CD4-positive, alpha-beta T cell treated with Interleukin-17A for 1 hour (primary cell): ENCODE measurements at regions not wholly inside any gene's neighbourhood (a gene's known extent, or its start where the extent isn't known, plus 50 kb on each side); places are given as distances from the start of the nearest gene placed in this dataset.
"Not testable (repeated sequence)": the region's sequence is repeated elsewhere in the genome, so short reads cannot be mapped to it uniquely, and the experiment has no call there.

Experiments
- DNase-seq: peaks from one replicate; pipeline ENCODE4 v3.0.0-alpha.2; 2020

DNA sequence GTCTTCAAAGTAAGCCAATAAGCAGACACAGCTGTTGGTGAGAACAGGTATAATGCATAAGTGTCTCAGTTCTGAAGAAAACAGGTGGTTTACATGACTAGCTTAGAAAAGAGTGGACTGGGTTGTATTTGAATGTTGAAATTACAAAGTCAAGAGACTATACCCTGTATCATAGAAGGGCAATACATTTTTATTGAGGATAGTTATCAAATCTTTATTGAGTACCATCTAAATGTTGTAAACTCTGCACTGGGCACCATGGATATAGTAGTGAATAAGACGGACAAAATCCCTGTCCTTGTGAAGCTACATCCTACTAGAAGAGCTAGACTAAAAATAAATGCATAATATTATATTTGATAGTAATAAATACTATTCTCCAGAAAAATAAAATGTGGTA lies 88.5 kb upstream of the CDC42EP3 start:
- not testable (repeated sequence) for DNase-seq

DNA sequence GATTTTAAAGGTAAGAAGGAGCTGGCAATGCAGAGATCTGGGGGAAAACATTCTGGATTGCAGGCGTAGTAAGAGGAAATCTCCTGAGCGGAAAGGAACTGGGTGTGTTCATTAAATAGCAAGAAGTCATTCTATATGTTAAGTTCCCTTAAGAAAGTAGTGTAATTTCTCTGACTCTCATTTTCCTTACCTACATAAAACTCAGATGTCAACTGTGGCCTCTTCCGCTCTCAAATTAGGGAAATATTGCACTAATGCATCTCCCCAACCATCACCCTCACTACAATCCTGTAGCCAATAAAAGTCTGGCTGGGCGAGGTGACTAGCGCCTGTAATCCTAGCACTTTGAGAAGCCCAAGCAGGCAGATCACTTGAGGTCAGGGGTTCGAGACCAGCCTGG lies 89.0 kb upstream of the CDC42EP3 start:
- no peak for DNase-seq

DNA sequence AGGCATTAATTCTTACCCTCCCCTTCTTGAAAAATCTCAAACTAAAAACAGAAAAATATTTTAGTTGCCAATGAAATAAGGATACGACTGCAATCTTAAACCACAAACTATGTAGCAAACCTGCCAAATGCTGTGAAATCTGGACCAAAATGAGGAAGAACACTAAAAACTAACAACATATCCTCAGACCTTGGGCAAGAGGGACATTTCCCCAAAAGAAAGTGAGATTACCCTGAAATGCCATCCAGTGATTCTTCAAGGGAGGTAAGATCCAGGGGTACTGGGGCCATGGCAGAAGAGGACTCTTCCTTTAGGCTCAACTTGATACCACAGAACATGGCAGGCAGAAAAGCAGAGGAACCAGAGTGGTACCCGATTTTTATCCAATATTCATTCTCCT lies 90.8 kb upstream of the CDC42EP3 start:
- not testable (repeated sequence) for DNase-seq

DNA sequence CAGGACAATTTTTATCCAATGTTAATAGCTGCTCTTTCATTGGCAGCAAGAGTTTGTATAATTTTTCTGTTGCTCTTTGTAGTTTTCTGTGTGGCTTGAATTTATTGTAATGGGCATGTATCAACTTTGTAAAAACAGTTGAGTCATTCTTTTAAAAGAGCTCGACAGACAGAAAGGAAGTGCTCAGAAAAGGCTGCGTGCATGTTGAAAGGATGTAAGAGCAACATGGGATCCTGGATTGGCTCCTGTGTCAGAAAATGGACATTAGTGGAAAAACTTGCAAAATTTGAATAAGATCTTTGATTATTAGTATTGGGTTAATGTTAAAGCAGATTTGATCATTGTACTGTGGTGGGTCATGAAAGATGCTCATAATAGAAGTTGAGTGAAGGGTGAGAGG lies 93.3 kb upstream of the CDC42EP3 start:
- DNase-seq: no peak

DNA sequence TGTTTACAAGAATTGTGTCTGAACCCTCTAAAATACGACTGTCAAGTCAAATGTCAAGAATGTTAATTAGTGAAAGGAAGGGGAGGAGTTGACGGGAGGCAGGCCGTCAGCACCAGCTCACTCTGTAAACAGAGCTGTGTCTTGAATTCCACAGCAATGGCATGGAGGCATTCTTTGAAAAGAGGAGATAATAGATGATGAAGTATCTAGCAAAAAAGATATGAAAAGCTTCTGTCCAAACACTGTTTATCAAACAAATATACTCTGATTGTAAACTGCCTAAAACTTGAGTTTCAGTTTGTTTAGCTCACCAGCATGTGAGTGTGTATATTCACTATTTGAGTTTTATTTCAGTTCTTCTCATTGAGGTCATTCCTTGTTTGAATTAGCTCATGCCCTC lies 94.7 kb upstream of the CDC42EP3 start:
- no peak for DNase-seq

DNA sequence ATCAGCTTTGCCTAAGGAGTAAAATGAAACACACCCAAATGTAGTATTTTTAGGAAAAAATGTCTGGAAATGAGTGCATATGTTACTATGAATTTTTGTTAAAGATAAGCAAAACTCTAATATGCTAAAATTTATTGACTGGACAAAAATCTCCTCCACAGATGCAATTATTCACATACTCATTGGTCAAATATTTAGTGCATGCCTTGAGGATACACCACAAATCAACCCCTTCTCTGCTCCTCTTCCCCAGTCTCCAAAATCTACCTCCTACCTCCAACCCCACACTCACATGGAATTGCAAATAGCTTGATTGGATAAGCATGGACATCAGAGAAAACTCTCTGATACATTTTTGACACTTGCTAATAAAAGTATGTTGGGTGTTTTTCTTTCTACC lies 95.6 kb upstream of the CDC42EP3 start:
- DNase-seq: no peak

DNA sequence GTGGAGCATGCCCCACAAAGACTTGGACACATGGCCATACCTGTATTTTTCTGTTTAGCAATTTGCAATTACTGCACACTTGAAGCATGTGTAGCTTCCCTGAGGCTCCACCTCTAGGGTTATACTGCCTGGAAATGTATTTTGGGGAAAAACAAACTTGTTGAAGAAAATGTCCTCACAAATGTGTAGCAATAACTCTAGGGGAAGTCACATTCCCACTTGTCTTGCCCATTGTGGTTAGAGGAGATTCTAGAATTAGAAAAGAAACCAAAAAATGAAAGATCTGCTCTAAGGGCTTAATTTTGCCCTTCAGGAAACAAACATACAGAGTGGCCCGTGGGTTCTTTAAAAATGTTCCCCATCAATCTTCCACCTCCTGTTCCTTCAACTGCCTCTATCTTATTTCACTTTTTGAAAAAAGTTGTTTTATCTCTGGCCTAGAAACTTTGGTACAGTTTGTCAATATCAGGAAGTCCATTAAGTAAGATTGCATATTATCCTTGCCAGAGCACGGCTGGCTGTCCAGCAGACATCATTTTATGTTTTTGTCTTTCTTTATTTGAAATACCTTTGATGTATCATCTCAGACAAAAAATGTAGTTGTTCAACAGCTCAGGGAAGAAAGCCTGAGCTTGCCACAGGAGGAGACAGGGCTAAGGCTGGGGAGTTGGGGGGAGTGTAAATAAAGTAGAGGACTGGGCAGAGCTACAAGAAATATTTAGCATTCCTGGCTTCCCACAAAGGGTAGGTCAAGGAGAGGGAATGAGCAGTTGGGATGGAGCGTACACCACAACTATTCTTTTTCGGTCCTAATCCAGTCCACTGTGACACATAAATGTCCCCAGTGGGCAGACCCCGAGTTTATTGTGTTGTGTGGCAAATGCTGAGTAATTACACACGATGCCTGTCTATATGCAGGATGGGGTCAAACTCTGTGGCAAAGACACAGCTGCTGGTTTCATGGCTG lies 96.8 kb upstream of the CDC42EP3 start:
- no peak for DNase-seq

DNA sequence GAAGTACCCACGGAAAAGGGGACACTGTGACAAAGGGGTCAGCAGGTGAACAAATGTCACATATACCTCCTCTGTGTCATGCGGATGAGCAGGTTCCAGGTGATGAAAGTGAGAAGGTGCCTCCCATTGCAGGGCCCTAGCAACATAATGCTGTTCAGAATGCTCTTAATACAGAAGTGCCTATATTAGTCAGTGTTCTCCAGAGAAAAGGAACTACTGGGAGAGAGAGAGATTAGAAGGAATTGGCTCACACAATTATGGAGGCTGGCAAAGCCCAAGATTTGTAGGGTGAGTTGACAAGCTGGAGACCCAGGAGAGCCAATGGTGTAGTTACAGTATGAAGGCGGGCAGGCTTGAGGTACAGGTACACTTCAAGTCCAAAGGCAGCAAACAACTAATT lies 98.1 kb upstream of the CDC42EP3 start:
- no peak for DNase-seq

DNA sequence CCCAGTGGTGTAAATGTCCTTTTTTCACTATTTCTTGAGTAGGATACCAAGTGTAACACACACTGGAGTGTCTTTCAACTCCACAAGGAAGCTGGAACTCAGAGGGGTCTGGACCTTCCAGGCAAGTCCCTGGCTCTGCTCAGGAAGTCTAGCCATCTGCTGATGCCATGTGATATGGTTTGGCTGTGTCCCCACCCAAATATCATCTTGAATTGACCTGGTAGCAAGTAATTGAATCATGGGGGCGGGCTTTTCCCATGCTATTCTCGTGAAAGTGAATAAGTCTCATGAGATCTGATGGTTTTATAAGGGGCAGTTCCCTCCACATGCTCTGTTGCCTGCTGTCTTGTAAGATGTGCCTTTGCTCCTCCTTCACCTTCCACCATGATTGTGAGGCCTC lies 99.4 kb upstream of the CDC42EP3 start:
- DNase-seq: no peak

DNA sequence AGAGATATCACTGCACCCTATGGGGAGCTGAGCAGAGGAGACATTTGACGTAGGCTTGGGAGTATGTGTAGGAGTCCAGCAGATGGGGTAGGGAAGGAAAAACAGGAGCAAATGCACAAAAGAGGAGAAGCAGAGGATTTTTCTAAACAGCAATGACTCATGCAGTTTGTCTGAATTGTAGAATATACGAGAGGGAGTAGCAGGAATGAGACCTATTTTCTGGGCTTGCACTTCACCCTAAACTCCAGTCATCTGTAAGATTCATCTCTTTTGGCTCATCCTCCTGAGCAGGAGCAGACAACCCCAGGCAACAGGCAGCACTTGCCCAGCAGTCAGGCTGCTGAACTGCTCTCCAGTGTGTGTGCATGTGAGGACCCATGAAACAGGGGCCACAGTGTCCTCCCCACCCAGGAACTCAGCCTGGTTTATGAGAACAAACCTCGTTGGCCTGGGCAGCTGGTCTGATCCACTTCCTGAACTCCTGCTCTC lies 100.2 kb upstream of the CDC42EP3 start:
- DNase-seq: no peak

DNA sequence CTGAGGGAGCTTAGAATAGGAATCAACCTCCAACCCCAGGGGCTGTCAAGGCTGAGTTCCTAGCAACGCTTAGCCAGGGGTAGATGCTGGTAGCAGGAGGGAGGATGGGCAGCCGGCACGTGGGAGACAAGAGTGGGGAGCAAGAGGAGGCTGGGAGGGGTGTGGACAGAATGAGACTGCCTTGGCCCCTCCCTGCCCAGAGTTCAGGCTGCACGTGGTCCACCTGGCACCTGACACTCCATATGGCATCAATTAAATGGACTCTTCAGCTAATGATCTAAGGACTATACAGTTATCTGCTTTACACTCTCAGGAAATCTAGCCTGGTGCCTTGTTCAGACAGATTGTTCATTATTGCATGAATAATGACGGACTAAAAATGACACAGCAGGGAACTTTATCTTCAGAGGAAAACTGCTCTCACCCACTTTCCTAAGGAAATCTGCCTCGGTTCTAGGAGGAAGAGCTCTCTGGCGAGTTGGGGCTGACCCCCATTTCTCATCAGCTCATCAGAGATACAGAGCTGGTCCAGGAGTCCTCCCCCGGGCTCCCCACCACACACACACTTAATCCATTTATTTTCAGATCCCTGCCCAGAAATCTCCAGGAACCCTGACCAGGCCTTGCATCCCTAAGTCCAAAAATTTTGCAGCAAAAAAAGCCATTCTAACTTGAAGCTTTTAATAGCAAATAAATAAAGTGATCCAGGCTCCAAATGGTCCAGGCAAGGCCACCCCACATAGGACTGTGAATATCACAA lies 102.1 kb upstream of the CDC42EP3 start:
- DNase-seq: no peak

DNA sequence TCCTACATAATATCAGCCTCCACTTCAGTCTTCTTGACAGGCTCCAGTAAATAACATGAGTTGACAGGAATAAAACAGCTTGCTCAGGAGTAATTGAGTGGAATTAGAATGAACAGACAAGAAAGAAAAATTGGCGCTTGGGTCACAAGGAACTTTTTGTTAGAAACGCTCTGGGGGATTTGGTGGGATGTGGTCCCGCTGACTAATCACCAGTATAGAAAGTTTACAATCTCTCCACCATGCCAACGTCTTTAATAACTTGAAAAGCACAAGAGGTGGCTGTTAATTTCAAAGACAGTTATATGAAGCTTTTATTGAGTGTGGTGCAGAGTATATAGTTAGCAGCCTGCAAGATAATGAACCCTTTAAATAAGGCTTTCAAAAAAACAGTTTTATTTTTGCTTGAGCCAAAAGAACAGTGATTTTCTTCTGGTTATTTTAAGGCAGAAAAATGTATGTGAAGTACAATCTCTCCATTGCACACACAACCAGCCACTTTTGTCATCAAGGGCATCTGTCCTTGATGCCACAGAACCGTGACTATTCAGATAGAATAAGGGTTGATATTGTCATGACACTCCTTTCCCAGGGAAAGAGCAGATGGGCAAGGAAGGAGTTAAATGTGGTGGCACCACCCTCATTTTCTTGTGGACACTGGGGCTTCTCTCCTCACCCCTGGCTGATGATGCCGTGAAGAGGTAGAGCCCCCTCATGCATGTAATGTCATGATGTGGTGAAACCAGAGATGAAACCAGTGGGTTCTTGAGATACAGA lies 102.9 kb upstream of the CDC42EP3 start:
- not testable (repeated sequence) for DNase-seq

DNA sequence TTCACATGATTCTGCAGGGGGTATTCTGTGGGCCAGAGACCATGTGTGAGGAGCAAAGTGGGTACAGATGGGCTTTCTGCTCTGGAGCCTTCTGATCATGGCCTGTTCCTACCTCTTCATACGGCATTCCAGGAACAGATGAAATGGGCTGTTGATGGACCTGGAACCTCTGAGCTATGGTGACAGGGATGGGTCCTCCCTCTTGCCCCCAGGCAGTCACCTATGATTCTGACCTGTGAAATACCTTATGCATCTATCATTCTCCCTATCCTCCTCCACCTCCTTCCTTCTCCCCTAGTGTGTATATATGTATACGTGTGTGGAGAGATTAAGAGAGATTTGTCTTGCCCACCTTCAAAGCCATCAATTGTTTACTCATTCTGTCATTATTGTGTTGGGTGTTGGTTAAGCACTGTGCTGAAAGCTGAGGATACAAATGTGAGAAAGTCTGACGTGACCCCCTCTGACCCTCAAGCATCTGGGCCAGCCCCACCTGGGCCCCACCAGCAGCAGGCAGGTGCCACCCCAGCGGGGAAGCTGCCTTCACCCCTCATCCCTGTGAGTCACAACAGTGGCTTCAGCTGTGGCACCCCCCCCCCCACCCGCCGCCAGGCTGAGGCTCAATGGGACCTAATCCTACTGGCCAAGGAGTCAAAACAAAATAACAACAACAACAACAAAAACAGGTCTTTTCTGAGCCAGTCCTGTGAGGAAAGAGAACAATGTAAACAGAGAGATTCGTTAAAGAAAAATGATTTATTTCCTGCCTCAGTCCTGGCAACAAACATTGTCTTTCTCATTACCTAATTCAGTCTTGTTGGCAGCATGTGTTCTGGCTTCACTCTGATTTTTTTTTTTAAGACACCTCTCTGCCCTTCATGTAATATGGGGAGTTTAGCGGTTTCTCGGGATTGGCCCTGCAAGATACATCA lies 103.8 kb upstream of the CDC42EP3 start:
- no peak for DNase-seq

DNA sequence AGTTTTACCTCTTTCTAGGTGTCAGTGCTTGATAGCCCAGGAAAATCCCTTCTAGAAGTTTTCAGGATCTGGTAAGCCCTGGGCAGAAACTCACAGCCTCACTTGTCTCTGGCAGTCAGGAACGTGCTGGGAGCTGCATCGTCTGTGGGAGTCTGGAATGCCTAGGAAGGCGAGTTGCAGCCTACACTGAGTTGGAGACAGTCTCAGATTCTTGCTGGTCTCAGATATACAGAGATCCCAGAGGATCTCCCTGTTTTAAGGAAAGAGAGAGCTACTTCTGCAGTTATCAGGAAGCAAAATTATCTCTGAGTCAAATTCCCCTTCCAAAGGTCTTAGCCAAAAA lies 104.4 kb upstream of the CDC42EP3 start:
- no peak for DNase-seq

DNA sequence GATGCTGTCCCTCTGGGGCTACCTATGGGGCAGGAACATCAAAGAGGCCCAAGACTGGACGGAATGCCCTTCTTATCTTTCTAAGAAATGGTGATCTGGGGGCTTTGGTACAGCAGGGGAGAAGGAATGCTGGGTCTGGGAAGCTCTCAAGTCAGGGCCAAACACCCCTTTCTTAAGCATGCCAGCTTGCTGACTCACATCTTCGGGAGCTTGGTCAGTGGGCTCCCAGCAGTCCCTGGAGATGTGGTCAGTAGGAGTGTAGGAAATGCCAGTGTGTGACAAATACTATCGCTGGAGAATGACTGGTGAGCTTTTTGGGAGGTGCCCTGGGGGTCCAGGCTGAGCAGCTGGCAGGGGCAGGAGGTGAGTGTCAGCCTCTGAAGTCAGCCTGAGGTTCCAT lies 105.0 kb upstream of the CDC42EP3 start:
- no peak for DNase-seq

DNA sequence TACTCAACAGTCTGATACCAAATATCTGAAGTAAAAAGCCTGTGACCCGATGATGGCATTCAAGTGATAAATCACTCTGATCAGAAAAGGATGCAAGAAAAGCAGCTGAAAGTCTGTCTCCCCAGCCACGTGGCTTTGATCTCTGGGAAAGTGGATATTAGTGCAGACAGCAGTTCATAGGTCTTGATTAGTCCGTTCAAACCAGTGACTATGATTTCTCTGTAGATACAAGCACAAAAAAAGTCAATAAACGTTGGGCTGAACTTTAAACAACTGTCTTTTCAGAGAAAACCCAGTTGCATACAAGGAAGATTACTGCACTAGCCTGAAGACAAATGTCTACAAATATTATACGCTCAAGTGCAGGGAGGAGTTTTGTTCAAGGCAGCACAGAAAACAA lies 107.7 kb upstream of the CDC42EP3 start:
- DNase-seq: no peak

DNA sequence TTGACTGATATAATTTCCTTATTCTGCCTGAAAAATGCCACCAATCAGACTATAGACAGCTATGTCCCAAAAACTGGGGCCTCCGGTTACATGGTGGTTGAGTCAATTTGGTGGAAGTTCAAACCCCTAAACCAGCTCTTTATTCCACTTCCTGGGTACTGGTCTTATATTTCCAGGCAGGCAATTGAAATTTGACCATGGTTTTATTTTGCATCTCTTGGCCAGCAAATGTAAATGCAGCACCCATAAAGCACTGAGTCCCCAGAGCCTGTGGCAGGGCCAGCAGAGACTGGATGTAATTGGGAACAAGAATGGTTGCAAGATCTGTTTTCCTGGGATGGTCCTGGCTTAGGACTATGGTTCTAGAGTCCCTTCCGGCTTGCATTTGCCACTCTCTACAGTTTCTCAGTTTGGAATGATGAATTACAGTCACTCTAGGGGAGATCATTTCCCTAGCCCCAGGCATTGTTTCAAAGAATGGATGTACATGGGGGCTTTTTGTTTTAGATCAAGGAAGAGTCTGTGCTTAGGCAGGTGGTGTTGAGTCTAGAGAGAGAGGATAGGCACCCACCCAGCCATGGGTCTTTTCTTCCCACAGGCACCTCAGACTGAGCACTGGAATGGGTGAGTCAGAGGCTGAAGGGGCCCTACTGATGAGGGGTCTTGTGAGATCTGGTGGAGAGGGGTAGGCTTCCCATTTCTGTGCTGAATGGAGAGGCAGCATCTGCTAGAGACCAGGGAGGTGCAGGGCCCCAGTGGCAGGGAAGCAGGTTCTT lies 108.4 kb upstream of the CDC42EP3 start:
- DNase-seq: no peak

DNA sequence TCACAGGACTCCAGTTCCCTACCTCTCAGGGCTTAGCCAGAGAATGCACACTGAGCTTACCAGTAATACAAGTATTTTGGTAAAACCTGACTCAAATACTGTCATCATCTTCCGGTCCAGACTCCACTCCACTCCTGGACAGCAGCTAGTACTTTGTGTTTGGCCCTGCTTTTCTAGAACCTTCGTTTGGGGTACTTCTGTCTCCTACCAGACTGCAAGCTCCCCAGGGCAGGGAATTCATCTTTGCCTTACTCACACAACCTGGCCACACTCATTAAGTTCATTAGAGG lies 108.9 kb upstream of the CDC42EP3 start:
- no peak for DNase-seq

DNA sequence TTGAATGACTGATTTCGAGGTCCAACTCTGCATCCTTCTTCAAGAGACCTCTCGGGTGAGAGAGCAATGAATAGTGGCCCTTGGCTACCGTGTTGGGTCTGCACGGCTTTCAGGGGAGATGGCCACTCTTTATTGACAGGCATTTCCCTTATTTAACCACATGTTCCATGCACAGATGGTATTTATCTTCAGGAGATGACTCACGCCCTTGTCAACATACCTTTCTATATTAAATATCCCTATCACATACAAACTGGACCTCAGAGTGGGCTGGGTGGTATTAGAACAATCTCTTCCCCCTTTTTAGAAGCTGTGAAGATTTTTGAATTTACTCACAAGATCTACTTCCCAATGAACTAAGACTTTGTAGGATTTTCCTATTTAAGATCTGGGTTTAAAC lies 109.6 kb upstream of the CDC42EP3 start:
- DNase-seq: no peak

DNA sequence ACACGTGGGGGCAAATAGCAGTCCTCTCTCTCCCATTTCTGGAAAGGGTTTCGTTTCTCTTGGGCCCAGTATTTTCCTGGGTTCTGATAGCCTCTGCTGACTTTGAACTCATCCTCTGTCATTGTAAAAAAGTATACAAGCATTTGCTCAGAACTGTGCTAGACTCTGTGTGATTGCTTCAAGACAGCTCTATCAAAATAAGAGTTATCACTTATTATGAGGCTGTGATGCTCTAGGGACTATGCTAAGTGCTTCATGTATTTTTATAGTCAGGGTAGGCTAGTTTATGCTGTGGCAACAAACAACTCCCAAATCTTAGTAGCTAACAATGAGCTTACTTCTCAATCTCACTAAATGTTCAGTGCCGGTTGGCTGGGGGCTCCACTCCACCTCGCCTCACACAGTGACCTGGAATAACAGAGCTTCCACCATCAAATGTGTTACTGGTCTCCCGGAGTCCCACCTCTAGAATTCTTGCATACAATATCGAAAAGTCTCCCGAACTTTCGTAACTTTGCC lies 110.8 kb upstream of the CDC42EP3 start:
- DNase-seq: no peak

DNA sequence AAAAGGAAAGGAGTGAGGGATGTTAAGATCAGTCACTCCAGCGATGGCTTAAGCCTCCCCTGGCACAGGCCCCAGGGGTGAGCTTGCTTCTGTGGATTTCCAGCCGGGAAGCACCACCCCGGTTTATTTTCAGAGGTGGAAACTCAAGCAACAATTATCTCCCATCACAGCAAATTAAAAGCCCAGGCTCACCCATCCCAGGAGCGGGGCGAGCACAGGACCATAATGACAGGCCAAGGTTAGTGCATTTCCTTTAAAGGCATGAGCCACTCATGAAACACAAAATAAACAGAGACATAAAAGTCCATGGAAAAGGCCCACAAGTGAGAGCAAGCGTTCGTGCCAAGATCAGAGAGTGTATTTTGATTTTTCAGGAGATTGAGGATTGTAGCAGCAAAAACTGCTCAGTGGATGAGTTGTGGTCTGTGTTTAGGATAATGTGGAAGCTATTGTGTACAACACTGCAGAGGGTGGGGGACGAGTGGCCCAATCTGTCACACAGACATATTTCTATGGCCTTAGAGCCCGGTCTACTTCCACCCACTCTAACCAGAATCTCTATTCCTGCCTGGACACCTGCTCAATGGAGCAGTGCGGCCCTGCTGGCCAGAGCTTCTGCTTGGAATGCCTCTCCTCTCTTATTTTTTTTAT lies 111.4 kb upstream of the CDC42EP3 start:
- no peak for DNase-seq
